Thymus (tissue), 11 donors: ENCODE measurements at regions not wholly inside any gene's neighbourhood (a gene's known extent, or its start where the extent isn't known, plus 50 kb on each side); places are given as distances from the start of the nearest gene placed in this dataset.
"Not testable (repeated sequence)": the region's sequence is repeated elsewhere in the genome, so short reads cannot be mapped to it uniquely, and the experiment has no call there.

Experiments
- DNase-seq, 9 donors: peaks; one replicate each; pipeline ENCODE4 v3.0.0-alpha.2; 2013; ENCODE audit warnings: low spot score in 9 of 9, low read depth in 6 of 9, missing footprints in 1 of 9
- H3K27ac ChIP-seq, 2 donors: one replicate each; pipeline ENCODE4 v1.5.1; 2013; ENCODE audit warnings: control low read depth in 1 of 2, low read depth in 1 of 2, low read length in 1 of 2, mild to moderate bottlenecking in 1 of 2, moderate library complexity in 1 of 2
- H3K27me3 ChIP-seq, 2 donors: one replicate each; pipeline ENCODE4 v1.5.1; 2013; ENCODE audit warnings: low read length in 1 of 2; ENCODE audit not compliant: control insufficient read depth in 2 of 2, insufficient read depth in 1 of 2
- H3K36me3 ChIP-seq, 2 donors: one replicate each; pipeline ENCODE4 v1.5.1; 2013; ENCODE audit warnings: low read length in 1 of 2, mild to moderate bottlenecking in 1 of 2, moderate library complexity in 1 of 2; ENCODE audit not compliant: control insufficient read depth in 2 of 2, insufficient read depth in 2 of 2
- H3K4me1 ChIP-seq, 2 donors: one replicate each; pipeline ENCODE4 v1.5.1; 2013; ENCODE audit warnings: low read length in 2 of 2; ENCODE audit not compliant: control insufficient read depth in 2 of 2, insufficient read depth in 2 of 2
- H3K4me3 ChIP-seq, 2 donors: one replicate each; pipeline ENCODE4 v1.5.1; 2013; ENCODE audit warnings: low read length in 2 of 2, control low read depth in 1 of 2, mild to moderate bottlenecking in 1 of 2
- H3K9me3 ChIP-seq, 2 donors: one replicate each; pipeline ENCODE4 v1.5.1; 2013; ENCODE audit warnings: low read length in 1 of 2, mild to moderate bottlenecking in 1 of 2; ENCODE audit not compliant: control insufficient read depth in 2 of 2, insufficient read depth in 1 of 2
- WGBS: extraction: QIAGEN DNeasy Blood & Tissue Kit; methylation state at CpG from one replicate; pipeline ENCODE4 v1.1.7; 2013; 5-methylcytosine and 5-hydroxymethylcytosine counted together
- donor health status: healthy.

DNA sequence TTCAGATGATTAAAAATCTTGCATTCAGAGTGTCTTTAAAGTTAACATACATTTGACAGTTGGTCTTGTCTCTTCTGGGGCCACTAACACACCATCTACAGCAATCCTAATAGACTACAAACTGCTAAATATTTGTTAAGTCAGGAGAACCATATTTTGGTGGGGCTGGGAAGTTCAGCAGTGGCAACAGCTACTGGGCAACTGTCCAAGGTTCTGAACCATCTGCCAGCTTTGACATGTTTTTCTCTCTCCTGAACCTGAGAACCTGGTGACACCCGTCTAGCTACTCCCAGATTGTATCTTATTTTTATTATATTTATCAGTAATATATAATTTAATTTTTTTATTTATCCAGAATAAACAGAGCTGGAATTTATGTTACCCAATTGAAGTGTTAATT, 199.0 kb upstream of the DPYD start:
- Histone ChIP-seq H3K27me3 (no peaks in the 10 kb centered on the region), H3K4me3 (no peak overlapping the region), H3K27ac (no peak overlapping the region), H3K4me1 (no peaks in the 10 kb centered on the region), H3K9me3 (no peaks in the 10 kb centered on the region), H3K36me3 (no peaks in the 10 kb centered on the region)
- 46% methylated on average over 1 of the region's 1 CpG for WGBS
- peak in 3 of 9 donors; percentile 4 to 29 (median 5) for DNase-seq

DNA sequence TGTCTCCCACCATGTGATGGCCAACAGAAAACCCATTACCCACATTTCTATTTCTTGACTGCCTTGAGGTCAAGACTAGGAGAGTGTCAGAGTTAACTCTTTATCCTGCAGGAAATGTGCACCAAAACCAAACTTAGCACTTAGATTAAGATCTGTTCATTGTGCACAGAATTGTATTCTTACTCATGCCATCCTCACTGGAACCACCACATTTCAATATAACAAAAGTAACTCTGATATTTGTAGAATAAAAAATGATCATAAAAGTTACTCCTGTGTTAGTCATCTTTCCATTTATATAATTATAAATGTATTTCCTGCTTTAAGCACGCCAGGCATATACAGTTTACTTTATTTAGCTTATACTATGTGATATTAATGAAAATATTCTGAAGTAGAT, 193.0 kb upstream of the DPYD start:
- Histone ChIP-seq H3K9me3 (no peaks in the 10 kb centered on the region), H3K27ac (no peak overlapping the region), H3K4me1 (no peaks in the 10 kb centered on the region), H3K27me3 (no peaks in the 10 kb centered on the region), H3K4me3 (no peak overlapping the region), H3K36me3 (no peaks in the 10 kb centered on the region)
- DNase-seq: no peak
- WGBS: 87% methylated on average over 1 of the region's 1 CpG

DNA sequence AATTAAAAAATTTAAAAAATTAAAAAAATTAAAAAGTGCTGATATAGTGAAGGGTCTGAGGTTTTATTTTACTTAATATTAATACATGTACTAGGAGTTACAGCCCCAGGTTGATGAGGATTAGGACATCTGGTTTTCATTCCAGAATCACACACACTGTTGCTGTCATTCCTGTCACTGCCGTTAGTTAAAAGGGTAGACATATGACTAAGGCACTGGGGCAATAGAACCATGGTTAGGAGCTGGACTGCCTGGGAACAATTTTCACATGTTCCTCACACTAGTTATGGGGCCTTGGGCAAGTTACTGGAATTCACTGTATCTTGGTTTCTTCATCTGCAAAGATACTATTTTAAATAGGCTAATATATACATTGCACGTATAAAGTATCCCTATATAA, 191.8 kb upstream of the DPYD start:
- no peaks in the 10 kb centered on the region for H3K4me1 ChIP-seq
- WGBS: 98% methylated on average over 2 of the region's 2 CpGs
- H3K4me3 ChIP-seq: no peak overlapping the region
- no peaks in the 10 kb centered on the region for H3K9me3 ChIP-seq
- H3K36me3 ChIP-seq: no peaks in the 10 kb centered on the region
- no peaks in the 10 kb centered on the region for H3K27me3 ChIP-seq
- DNase-seq: no peak
- H3K27ac ChIP-seq: no peak overlapping the region

DNA sequence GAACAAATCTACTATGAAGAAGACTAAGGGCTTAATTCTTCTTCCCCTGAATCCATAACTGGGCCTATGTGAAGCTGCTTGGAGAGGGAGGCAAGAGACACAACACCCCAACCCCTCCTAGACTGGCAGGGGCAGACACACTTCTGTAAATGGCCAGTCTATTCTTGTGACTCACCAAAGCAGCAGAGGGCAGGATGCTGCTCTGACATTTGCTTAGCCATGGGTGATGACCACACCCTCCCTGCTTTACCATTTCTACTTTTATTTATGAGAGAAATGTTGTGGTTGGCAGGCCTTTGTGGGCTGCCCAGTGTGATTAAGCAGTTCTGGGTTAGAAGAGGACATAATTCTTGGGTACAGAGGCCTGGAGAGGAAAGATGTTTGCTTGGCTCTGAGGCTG, 189.8 kb upstream of the DPYD start:
- Histone ChIP-seq H3K9me3 (no peaks in the 10 kb centered on the region), H3K27ac (no peak overlapping the region), H3K4me1 (no peaks in the 10 kb centered on the region), H3K4me3 (no peak overlapping the region), H3K27me3 (no peaks in the 10 kb centered on the region), H3K36me3 (no peaks in the 10 kb centered on the region)
- no peak for DNase-seq

DNA sequence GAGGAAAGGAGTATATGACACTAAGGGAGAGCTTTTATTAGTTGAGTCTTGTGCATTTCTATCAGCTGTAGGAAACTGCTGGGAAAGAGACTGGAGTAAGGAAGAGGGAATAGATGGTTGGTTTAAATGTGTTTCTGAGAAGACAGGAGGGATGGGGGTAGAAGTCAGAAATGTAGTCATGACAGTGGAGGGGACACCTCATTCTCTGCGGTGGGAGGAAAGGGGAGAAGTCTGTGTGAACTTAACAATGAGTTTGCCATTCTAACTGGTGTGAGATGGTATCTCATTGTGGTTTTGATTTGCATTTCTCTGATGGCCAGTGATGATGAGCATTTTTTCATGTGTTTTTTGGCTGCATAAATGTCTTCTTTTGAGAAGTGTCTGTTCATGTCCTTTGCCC, 187.5 kb upstream of the DPYD start:
- H3K27me3 ChIP-seq, H3K4me1 ChIP-seq, H3K27ac ChIP-seq, H3K9me3 ChIP-seq, H3K36me3 ChIP-seq, DNase-seq, H3K4me3 ChIP-seq: not testable (repeated sequence)
- WGBS: 95% methylated on average over 1 of the region's 1 CpG

DNA sequence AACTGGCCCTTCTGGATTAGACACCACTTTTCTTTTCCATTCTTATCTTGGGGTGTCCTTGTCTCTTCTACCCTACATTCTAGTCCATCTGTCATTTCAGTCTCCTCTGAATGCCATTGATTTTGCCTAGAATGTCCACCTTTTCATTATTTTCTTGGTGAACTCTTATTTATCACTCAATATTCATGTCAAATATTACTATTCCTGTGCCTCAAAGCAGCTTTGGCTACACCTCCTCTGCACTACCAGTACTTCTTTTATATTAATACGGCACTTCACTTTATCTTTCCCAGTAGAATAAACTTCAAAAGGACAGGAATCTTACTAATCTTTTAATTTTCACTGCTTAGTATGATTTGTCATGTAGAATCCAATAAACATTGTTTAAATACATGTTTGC, 186.4 kb upstream of the DPYD start:
- H3K4me1 ChIP-seq: no peaks in the 10 kb centered on the region
- 94% methylated on average over 1 of the region's 1 CpG for WGBS
- no peak overlapping the region for H3K27ac ChIP-seq
- H3K4me3 ChIP-seq: no peak overlapping the region
- no peaks in the 10 kb centered on the region for H3K36me3 ChIP-seq
- no peak for DNase-seq
- no peaks in the 10 kb centered on the region for H3K27me3 ChIP-seq
- no peaks in the 10 kb centered on the region for H3K9me3 ChIP-seq

DNA sequence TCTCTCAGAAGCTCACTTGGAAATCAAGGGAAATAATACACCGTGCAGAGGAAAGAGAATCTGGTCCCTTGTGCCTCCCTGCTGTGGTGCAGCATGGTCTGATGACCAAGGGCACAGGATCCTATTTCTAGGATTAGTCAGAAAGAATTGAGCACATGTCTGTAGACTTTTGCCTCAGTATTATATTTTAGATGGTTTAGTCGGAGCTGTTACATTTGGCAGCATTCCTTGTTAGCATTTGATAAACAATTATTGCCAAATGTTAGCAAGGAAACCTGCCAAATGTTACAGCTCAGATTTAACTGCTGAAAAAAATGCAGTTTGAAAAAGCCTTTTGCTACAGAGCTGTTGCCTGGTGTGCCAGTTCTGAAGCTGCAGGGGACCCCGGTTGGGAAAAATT, 183.5 kb upstream of the DPYD start:
- no peak overlapping the region for H3K27ac ChIP-seq
- H3K4me3 ChIP-seq: no peak overlapping the region
- no peak for DNase-seq
- no peaks in the 10 kb centered on the region for H3K9me3 ChIP-seq
- H3K36me3 ChIP-seq: no peaks in the 10 kb centered on the region
- WGBS: 86% methylated on average over 3 of the region's 3 CpGs
- H3K27me3 ChIP-seq: no peaks in the 10 kb centered on the region
- no peaks in the 10 kb centered on the region for H3K4me1 ChIP-seq

DNA sequence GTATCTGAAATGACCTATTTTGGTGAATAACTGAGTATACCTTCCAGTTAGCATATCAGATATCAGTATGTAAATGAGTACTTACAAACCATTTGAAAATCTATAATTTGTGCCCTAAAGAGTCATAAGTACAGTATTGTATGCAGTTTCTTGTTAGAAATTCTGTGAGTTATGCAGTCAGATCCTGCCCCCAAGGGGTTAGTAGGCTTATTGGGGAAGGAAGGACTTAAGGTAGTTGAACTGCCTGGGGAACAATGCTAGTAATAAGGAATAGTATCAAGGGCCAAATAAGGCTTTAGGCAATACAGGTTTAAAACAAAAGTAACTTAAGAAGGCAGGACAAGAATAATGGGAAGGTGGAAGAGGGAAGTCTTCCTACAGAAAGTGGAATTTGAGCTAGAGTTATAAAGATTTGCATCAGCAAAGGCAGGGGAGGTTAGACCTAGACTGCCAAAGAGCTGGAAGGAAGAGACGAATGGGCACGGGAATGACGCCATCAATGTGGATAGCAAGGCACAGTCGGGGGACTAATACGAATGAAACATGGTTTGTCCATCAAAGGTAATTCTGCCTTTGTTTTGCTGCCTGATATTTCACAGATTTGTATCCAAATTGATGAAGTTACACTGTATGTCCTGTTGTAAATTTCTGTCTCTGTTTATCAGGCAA, 182.9 kb upstream of the DPYD start:
- DNase-seq: no peak
- H3K4me1 ChIP-seq: no peaks in the 10 kb centered on the region
- no peak overlapping the region for H3K27ac ChIP-seq
- WGBS: 66% methylated on average over 5 of the region's 5 CpGs
- H3K9me3 ChIP-seq: no peaks in the 10 kb centered on the region
- no peak overlapping the region for H3K4me3 ChIP-seq
- H3K27me3 ChIP-seq: no peaks in the 10 kb centered on the region
- H3K36me3 ChIP-seq: no peaks in the 10 kb centered on the region

DNA sequence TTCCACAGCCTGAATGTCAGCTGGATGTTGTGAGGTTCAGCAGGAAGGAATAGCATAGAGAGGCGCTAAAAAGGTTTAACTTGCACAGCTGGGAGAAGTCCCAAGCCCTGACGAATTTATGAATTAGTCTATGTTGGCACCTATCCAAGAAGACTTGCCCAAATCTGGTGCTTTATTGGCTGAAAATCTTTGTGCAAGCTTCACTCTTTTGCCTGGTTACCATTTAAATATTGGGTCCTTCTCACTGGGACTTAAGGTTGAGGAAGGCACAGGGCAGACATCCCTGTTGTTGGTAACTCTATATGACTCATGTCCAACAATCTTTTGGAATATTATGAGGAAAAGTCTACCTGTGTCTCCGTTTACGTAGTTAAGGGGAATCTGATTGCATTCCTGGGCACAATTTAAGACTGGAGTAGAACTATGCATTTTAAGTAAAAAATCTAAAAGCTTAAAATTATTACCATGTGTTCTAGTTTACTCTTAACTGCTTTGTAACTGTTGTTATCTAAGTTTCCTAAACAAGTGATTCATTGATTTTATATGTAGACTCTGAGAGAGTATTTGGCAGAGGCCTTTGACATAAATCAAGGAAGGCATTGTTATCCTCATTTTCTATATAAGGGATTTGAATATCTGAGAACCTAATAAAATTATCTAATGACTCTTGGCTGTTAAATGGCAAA, 181.7 kb upstream of the DPYD start:
- H3K9me3 ChIP-seq: no peaks in the 10 kb centered on the region
- H3K4me3 ChIP-seq: no peak overlapping the region
- WGBS: 95% methylated on average over 4 of the region's 4 CpGs
- H3K27me3 ChIP-seq: no peaks in the 10 kb centered on the region
- no peak overlapping the region for H3K27ac ChIP-seq
- H3K36me3 ChIP-seq: no peaks in the 10 kb centered on the region
- no peaks in the 10 kb centered on the region for H3K4me1 ChIP-seq
- no peak for DNase-seq
